HAP-1 (cell line): ENCODE measurements at regions not wholly inside any gene's neighbourhood (a gene's known extent, or its start where the extent isn't known, plus 50 kb on each side); places are given as distances from the start of the nearest gene placed in this dataset.

ENCODE experiments used
- DNase-seq, 2 experiments: peaks; one replicate each; pipeline ENCODE4 v3.0.0-alpha.2; 2016 to 2020; ENCODE audit warnings: low spot score in 2 of 2
- H3K27me3 ChIP-seq: fragments of 250-450 bp; sonication (Bioruptor Pico); 2 replicates; pipeline ENCODE4 v1.5.1; 2020; ENCODE audit warnings: low read depth, mild to moderate bottlenecking, moderate library complexity
- H3K36me3 ChIP-seq: fragments of 250-450 bp; sonication (Bioruptor Pico); replicated peaks from 2 replicates; pipeline ENCODE4 v1.5.1; 2020; ENCODE audit warnings: mild to moderate bottlenecking
- H3K4me1 ChIP-seq: fragments of 250-450 bp; sonication (Bioruptor Pico); 2 replicates; pipeline ENCODE4 v1.5.1; 2020; ENCODE audit warnings: mild to moderate bottlenecking
- H3K4me3 ChIP-seq: fragments of 250-450 bp; sonication (Bioruptor Pico); 2 replicates; pipeline ENCODE4 v1.5.1; 2020; ENCODE audit warnings: mild to moderate bottlenecking, moderate library complexity
- H3K9me3 ChIP-seq: fragments of 250-450 bp; sonication (Bioruptor Pico); 2 replicates; pipeline ENCODE4 v1.5.1; 2020; ENCODE audit warnings: mild to moderate bottlenecking, moderate library complexity
- in situ Hi-C: fragments of 300-500 bp; cut with MboI; formaldehyde crosslinking; loops from 3 replicates; pipeline ENCODE4 v1.14.3; 2020; ENCODE audit warnings: low sequenced_read_pairs, inconsistent platforms, mixed read lengths

DNA sequence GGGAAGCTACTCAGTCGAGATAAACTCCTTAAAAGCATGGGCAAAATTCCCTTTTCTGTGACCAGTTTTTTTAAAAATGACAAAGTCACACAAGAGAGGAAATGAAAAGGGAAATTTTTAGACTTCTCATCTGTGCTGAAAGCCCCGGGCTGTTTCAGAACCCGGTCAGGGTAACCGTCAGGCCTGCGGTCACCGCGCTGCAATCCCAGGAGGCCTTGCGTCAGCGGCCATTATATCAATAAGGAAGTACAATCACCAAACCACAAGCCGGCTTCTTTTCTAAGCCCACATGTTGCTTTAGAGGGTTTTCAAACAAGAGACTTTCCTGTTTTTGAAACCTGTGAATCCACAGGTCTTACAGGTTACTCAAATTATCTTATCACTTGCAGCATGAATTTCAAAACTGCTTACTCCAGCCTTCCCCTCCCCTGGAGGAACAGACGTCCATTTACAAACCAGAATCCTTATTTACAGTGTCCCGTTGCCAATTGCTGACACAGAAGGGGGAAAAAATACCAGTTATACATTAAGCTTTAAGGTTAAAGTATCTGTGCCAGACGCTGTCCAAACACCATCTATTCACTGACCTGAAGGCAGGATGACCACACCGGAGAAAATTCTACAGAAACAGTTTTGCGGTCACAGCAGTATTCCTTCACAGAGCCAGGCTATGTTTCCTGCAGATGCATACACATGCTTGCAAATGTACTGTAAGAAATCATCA lies 165.3 kb downstream of the TOMM20 start:
- Histone ChIP-seq H3K9me3 (no peaks in the 10 kb centered on the region), H3K4me3 (no peak overlapping the region), H3K36me3 (no peaks in the 10 kb centered on the region), H3K27me3 (no peaks in the 10 kb centered on the region), H3K4me1 (peaks cover 6% of the 10 kb centered on the region; the same call in 1 of the 2 replicates)
- in situ Hi-C loops, result no loop called here
- DNase-seq, result no peak

DNA sequence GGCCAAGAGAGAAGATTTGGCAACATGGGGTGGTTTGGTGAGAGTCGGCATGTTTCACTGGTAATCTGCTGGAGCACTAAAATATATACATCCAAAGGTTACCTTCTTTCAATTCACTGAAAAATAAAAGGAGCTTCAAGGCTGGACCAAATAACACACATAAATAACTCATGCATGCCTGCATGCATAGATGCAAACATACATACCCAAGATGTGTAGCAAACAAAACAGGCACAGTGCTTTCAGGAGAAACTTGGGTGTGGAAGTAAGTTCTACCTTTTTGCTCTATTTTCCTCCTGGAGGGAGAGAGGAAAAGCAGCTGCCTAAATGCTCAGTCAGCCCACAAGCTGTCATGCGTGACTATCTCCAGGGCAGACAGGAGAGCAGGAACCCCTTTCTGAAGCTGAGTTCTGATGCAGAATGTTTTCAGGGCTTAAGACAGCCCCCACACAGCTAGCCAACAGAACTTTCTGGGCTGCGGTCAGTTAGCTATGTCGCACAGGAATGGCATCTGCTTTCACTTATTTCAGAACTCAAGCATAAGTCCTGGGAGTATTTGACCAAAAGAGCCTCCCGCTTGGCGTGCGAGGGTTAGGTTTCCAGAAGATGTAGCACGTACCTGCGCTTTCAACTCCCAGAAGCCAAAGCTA lies 166.2 kb downstream of the TOMM20 start:
- Histone ChIP-seq H3K36me3 (no peaks in the 10 kb centered on the region), H3K9me3 (no peaks in the 10 kb centered on the region), H3K27me3 (no peaks in the 10 kb centered on the region), H3K4me1 (peaks cover 10% of the 10 kb centered on the region), H3K4me3 (no peak overlapping the region)
- DNase-seq, result no peak
- in situ Hi-C loops, result no loop called here

DNA sequence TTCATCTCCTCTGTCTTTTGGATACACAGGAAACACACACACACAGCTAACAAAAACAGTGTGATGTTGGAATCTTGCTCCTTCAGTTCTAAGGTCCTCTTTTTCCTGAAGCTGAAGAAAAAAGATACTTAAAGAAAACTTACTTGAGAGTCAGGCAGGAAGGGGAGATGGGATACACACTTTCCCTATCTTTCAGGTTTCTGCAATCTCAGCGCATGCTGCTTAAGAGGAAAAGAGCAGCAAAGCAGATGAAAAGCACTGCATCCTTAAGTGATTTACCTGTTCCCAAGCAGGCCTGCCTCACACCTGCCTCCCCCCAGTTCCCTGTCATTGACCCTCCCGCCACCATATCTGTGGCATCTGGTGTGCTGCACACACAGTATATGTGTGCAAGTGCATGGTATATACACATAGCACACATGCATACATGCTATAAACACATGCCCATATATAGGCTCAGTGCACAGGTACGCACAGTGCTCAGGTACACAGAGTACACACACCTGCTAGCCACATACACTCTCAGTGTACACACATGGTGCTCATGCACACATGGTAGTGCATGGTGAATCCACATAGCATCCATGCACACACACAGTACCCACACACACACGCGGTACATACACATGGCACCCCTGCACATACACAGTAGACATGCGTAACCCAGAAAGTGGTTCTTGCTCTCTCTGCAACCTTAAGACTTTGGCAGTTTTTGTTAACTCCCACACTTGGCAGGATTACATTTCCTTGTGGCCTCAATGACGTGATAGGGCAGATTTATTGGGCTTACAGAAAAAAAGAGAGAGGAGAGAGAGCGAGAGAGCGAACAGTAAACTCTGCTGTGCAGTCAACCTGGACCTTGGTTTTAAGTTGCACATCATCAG lies 166.9 kb downstream of the TOMM20 start:
- Histone ChIP-seq H3K4me1 (peaks cover 17% of the 10 kb centered on the region), H3K4me3 (no peak overlapping the region), H3K36me3 (no peaks in the 10 kb centered on the region), H3K27me3 (no peaks in the 10 kb centered on the region), H3K9me3 (no peaks in the 10 kb centered on the region)
- no peak for DNase-seq
- in situ Hi-C loops, result no loop called here

GRCh38 chr1:234960722-234961455 lies 167.7 kb downstream of the TOMM20 start:
- no peak for DNase-seq
- no peak overlapping the region for H3K4me3 ChIP-seq
- H3K9me3 ChIP-seq, result no peaks in the 10 kb centered on the region
- no peaks in the 10 kb centered on the region for H3K36me3 ChIP-seq
- peaks cover 17% of the 10 kb centered on the region for H3K4me1 ChIP-seq
- no peaks in the 10 kb centered on the region for H3K27me3 ChIP-seq
- in situ Hi-C loops, result no loop called here

DNA sequence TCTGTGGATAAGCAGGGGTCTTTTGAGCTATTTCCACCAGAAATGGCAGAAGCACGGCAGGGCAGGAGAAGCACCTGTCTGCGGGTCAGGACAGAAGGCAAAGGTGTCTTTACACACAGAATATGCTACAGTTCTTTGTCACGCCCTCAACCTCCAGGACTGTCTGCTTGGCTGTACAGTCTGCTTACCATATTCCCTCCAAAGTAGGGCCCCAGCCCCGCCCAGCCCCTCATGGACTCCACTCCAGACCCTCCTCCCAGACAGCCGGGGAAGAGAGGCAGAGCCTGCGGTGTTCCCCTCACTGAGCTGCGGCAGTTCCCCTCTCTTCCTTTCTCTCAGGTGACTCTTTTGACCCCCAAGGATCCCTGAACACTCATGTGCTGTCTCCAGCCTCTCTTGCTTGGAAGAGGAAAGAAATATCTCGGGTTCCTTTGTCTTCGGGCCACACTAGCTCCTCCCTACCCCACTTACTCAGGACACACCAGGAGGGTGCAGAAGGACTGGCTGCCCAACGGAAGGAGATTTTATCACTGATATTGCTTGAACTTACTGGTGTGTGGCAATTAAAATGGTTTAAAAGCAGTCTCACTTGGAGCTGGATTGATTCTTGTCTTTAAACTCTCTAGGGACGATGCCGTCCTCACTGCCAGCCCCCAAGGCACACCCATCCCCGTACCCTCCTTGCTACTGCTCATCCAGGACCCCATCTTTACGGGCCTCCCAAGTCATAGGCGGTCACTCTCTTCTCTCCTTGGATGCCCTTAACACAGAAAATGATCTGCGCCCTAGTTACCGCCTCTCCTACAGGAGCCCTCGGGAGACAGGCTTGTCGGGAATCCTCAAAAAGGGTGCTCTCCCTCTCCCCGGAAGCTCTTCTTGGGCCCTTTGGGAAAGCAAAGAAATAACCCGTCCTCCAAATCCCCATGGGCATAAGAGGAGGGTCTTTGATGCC lies 169.7 kb downstream of the TOMM20 start:
- Histone ChIP-seq H3K4me1 (peaks cover 24% of the 10 kb centered on the region), H3K9me3 (no peaks in the 10 kb centered on the region), H3K4me3 (no peak overlapping the region), H3K27me3 (no peaks in the 10 kb centered on the region), H3K36me3 (no peaks in the 10 kb centered on the region)
- DNase-seq, result no peak
- in situ Hi-C loops, result no loop called here

DNA sequence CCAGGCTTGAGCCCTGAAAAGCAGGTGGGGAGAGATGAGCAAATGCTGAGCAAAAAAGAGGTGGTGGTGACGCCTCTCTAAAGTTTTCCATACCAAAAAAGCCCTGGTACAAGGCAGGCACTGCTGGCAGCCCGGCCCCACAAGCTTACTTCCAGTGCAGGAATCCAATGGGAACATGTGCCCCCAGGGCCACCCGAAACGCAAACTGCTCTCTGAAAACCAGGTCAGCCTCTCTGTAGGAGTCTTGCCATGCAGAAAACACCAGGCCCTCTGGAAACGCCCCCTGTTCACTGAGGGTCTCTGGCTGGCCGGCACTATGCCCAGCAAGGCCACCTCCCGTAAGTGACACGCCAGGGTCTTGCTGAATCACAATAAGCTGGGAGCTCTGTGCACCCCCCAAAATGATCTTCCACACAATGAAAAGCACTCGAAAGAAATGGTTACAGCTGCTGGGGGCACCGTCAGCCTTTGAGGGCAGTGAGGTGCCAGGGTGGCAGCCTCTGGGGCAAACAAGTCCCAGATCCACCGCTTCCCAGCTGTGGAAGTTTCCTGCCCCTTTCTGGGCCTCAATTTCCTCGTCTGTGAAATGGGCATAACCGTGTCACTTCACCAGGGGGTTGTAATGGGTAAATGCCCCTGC lies 170.5 kb downstream of the TOMM20 start:
- no peak for DNase-seq
- H3K4me1 ChIP-seq, result peaks cover 24% of the 10 kb centered on the region
- no peaks in the 10 kb centered on the region for H3K36me3 ChIP-seq
- in situ Hi-C loops, result no loop called here
- no peaks in the 10 kb centered on the region for H3K9me3 ChIP-seq
- no peak overlapping the region for H3K4me3 ChIP-seq
- no peaks in the 10 kb centered on the region for H3K27me3 ChIP-seq

- peaks cover 24% of the 10 kb centered on the region for H3K4me1 ChIP-seq
- no peaks in the 10 kb centered on the region for H3K9me3 ChIP-seq
- H3K4me3 ChIP-seq, result no peak overlapping the region
- in situ Hi-C loops, result no loop called here
- H3K36me3 ChIP-seq, result no peaks in the 10 kb centered on the region
- no peaks in the 10 kb centered on the region for H3K27me3 ChIP-seq
- DNase-seq, result peak; percentile 46 to 48
Observed at GRCh38 chr1:234957330-234958065, 171.1 kb downstream of the TOMM20 start.

DNA sequence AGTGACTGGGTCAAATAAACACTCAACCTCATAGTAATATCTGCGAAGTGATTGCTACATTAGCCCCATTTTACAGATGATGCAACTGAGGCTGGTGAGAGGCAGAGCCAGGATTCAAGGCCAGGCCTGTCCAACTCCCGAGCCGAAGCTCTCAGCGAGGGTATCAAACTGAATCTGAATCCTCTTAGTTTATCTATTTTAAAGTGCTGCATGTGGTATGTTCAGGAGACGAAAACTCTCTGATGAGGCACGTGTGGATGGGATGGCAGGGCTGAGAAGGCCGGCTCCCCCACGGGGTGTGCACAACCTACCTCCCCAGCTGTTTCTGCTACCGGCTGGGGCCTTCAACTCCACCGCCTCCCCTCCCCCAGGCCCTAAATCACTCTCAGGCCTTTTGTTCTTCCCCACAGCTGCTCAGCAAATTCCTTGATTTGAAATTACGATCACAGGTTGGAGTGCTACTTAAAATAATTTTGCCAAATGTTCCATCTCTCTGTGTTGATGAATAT lies 171.8 kb downstream of the TOMM20 start:
- DNase-seq, result peak in 1 of 2 experiments; percentile 47
- Histone ChIP-seq H3K9me3 (no peaks in the 10 kb centered on the region), H3K36me3 (no peaks in the 10 kb centered on the region), H3K4me3 (no peak overlapping the region), H3K27me3 (no peaks in the 10 kb centered on the region), H3K4me1 (peaks cover 18% of the 10 kb centered on the region)
- in situ Hi-C loops, result no loop called here

GRCh38 chr1:234955107-234955731 lies 173.4 kb downstream of the TOMM20 start:
- in situ Hi-C loops, result no loop called here
- DNase-seq, result no peak
- Histone ChIP-seq H3K27me3 (no peaks in the 10 kb centered on the region), H3K36me3 (no peaks in the 10 kb centered on the region), H3K9me3 (no peaks in the 10 kb centered on the region), H3K4me3 (no peak overlapping the region), H3K4me1 (peaks cover 18% of the 10 kb centered on the region)

- no peaks in the 10 kb centered on the region for H3K27me3 ChIP-seq
- peaks cover 18% of the 10 kb centered on the region for H3K4me1 ChIP-seq
- in situ Hi-C loops, result no loop called here
- DNase-seq, result no peak
- H3K36me3 ChIP-seq, result no peaks in the 10 kb centered on the region
- H3K9me3 ChIP-seq, result no peaks in the 10 kb centered on the region
- no peak overlapping the region for H3K4me3 ChIP-seq
Observed at GRCh38 chr1:234954613-234955012, 174.0 kb downstream of the TOMM20 start.

DNA sequence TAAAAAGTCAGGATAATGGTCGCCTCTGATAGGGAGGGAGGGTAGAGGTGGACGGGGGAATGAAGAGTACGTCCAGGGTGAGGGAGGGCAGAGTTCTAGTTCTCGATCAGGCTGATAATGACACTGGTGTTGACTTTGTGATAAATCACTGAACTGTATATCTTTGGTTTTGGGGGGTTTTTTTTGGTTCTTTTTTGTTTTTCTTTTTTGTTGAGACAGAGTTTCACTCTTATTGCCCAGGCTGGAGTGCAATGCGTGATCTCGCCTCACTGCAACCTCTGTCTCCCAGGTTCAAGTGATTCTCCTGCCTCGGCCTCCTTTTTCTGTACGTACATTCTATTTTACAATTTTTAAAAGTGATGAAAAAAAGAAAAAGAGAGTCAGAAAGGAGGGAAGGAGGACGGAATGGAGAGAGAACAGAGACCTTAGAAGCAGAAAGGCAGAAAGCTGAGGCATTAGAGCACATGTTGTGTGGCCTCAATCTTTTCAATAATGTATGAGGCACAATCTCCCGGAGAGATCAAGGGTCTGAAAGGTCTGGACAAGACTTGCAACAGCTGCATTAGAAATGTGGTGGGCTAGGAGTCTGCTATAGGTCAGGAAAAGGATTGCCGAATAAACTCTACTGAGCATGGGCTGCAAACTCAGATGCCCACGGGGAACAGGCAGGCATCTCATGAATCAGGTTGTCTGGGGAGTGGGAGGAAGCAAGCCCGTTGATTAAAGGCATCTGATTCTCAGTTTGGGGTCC lies 174.8 kb downstream of the TOMM20 start:
- in situ Hi-C loops, result no loop called here
- Histone ChIP-seq H3K4me1 (peaks cover 18% of the 10 kb centered on the region), H3K4me3 (no peak overlapping the region), H3K36me3 (no peaks in the 10 kb centered on the region), H3K27me3 (no peaks in the 10 kb centered on the region), H3K9me3 (no peaks in the 10 kb centered on the region)
- no peak for DNase-seq
